Keratinocyte (primary cell): ENCODE measurements at regions not wholly inside any gene's neighbourhood (a gene's known extent, or its start where the extent isn't known, plus 50 kb on each side); places are given as distances from the start of the nearest gene placed in this dataset.

ENCODE experiments used
- CTCF ChIP-seq, 3 experiments: IDR thresholded peaks in 1 of 3; conservative IDR thresholded peaks in 1 of 3; optimal IDR thresholded peaks in 1 of 3; 2 replicates in 2 of 3; 3 replicates in 1 of 3; pipeline versions ENCODE3 to v1.5.1; 2011; ENCODE audit warnings: low read length in 3 of 3, mild to moderate bottlenecking in 3 of 3, moderate library complexity in 2 of 3, control low read depth in 1 of 3, inconsistent platforms in 1 of 3; ENCODE audit not compliant: insufficient read depth in 2 of 3; ENCODE audit errors: extremely low read depth in 1 of 3
- EZH2 ChIP-seq: IDR thresholded peaks from one replicate; pipeline ENCODE4 v1.6.1; 2012; ENCODE audit warnings: inconsistent platforms, mild to moderate bottlenecking, low read length, moderate library complexity

- TF ChIP-seq CTCF (optimal IDR thresholded peaks at IDR 0.05 in 1 of 3, IDR thresholded peaks at IDR 0.05 in 1 of 3, conservative IDR thresholded peaks at IDR 0.05 in 1 of 3; ENCODE audit: extremely low read depth in 1 of 3, insufficient read depth in 2 of 3, low read length in 3 of 3) = no peak
- no peak for TF ChIP-seq EZH2
Observed at GRCh38 chr19:30162718-30163117, 209.5 kb upstream of the ZNF536 start.
